Endothelial cell (in vitro differentiated cells): ENCODE measurements at regions not wholly inside any gene's neighbourhood (a gene's known extent, or its start where the extent isn't known, plus 50 kb on each side); places are given as distances from the start of the nearest gene placed in this dataset.

Experiments
- DNase-seq: peaks from one replicate; pipeline ENCODE4 v3.0.0; 2021; ENCODE audit warnings: low spot score
- H3K27ac Mint-ChIP-seq: one replicate; pipeline ENCODE4 v1.8.0; 2021; ENCODE audit warnings: mixed read lengths, inconsistent platforms; ENCODE audit not compliant: unreplicated experiment
- H3K27me3 Mint-ChIP-seq: one replicate; pipeline ENCODE4 v1.8.0; 2021; ENCODE audit warnings: mild to moderate bottlenecking, moderate library complexity, mixed read lengths, inconsistent platforms; ENCODE audit not compliant: unreplicated experiment
- H3K36me3 Mint-ChIP-seq: one replicate; pipeline ENCODE4 v1.8.0; 2021; ENCODE audit warnings: mild to moderate bottlenecking, low read depth, mixed read lengths, inconsistent platforms; ENCODE audit not compliant: unreplicated experiment
- H3K4me1 Mint-ChIP-seq: one replicate; pipeline ENCODE4 v1.8.0; 2021; ENCODE audit warnings: mild to moderate bottlenecking, mixed read lengths, inconsistent platforms; ENCODE audit not compliant: unreplicated experiment
- H3K4me3 Mint-ChIP-seq: one replicate; pipeline ENCODE4 v1.8.0; 2021; ENCODE audit warnings: mild to moderate bottlenecking, mixed read lengths, inconsistent platforms; ENCODE audit not compliant: unreplicated experiment
- H3K9me3 Mint-ChIP-seq: one replicate; pipeline ENCODE4 v1.8.0; 2021; ENCODE audit warnings: mixed read lengths, inconsistent platforms; ENCODE audit not compliant: unreplicated experiment
- TF ChIP-seq, protein P1 (sequence below): fragments of 200-600 bp; sonication (generic); IDR thresholded peaks from one replicate; pipeline ENCODE4 v1.5.0; 2021; ENCODE audit warnings: antibody characterized with exemption; ENCODE audit not compliant: unreplicated experiment

DNA sequence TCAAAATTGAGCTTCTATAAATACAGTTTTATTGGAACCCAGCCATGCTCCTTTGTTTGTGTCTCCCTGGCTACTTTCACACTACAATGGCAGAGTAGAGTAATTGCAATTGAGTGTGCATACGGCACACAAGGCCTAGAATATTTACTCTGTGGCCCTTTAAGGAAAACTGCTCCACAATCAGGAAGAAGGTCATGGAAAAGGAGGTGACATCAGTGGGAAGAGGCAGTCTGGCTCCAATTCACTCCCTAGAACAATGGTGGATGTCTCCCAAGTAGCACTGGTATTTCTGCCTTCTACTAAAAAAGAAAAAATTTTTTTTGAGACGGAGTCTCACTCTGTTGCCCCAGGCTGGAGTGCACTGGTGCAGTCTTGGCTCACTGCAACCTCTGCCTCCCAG lies 51.3 kb downstream of the KRTAP19-8 start:
- H3K4me1 Mint-ChIP-seq = no peaks in the 10 kb centered on the region
- H3K27ac Mint-ChIP-seq = no peak overlapping the region
- H3K4me3 Mint-ChIP-seq = no peak overlapping the region
- H3K27me3 Mint-ChIP-seq = no peaks in the 10 kb centered on the region
- no peak for DNase-seq
- TF ChIP-seq, protein P1, sequence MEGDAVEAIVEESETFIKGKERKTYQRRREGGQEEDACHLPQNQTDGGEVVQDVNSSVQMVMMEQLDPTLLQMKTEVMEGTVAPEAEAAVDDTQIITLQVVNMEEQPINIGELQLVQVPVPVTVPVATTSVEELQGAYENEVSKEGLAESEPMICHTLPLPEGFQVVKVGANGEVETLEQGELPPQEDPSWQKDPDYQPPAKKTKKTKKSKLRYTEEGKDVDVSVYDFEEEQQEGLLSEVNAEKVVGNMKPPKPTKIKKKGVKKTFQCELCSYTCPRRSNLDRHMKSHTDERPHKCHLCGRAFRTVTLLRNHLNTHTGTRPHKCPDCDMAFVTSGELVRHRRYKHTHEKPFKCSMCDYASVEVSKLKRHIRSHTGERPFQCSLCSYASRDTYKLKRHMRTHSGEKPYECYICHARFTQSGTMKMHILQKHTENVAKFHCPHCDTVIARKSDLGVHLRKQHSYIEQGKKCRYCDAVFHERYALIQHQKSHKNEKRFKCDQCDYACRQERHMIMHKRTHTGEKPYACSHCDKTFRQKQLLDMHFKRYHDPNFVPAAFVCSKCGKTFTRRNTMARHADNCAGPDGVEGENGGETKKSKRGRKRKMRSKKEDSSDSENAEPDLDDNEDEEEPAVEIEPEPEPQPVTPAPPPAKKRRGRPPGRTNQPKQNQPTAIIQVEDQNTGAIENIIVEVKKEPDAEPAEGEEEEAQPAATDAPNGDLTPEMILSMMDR = no peak
- no peaks in the 10 kb centered on the region for H3K36me3 Mint-ChIP-seq
- no peaks in the 10 kb centered on the region for H3K9me3 Mint-ChIP-seq

DNA sequence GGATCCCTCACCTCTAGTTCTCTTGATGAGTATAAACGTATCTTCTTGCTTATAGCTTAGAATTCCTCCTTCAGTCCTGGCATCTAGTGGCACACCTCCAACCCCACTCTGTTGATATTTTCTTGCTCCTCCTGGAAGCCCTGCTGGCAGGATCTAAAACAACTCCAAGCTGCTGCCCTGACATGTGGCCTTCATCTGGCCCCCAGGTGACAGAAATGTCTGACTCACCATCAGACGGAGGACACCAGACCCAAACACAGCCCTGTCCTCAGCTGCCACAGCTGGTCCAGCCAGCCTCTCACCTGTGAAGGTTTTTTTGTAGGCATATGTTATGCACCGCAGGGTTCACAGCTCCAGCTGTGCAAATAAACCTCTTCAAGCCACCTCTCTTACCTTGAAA lies 53.4 kb downstream of the KRTAP19-8 start:
- no peak for DNase-seq
- Mint-ChIP-seq H3K27ac (no peak overlapping the region), H3K27me3 (no peaks in the 10 kb centered on the region), H3K4me1 (no peaks in the 10 kb centered on the region), H3K4me3 (no peak overlapping the region), H3K36me3 (no peaks in the 10 kb centered on the region), H3K9me3 (no peaks in the 10 kb centered on the region)
- TF ChIP-seq, protein P1 = no peak

DNA sequence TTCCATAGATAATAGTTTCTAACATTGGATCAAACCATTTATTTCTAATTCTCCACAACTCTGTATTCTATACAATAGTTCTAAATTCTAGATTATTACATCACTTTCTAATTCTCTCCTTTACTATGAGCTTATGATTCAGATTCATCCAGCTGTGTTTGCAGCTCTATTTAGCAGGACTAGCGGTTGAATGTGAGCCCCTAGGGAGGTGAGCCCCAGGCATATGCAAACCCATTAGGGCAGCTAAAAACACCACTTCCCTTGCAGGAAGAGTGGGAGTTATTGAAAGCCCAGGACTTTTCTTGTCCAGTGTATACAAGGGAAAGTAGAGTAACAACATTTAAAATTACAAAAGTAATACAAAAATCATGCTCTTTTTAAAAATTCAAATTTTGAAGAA lies 56.9 kb downstream of the KRTAP19-8 start:
- H3K36me3 Mint-ChIP-seq = no peaks in the 10 kb centered on the region
- peaks cover 2% of the 10 kb centered on the region for H3K27me3 Mint-ChIP-seq
- TF ChIP-seq, protein P1 = no peak
- no peaks in the 10 kb centered on the region for H3K9me3 Mint-ChIP-seq
- no peak overlapping the region for H3K27ac Mint-ChIP-seq
- no peak overlapping the region for H3K4me3 Mint-ChIP-seq
- no peaks in the 10 kb centered on the region for H3K4me1 Mint-ChIP-seq
- DNase-seq = no peak

DNA sequence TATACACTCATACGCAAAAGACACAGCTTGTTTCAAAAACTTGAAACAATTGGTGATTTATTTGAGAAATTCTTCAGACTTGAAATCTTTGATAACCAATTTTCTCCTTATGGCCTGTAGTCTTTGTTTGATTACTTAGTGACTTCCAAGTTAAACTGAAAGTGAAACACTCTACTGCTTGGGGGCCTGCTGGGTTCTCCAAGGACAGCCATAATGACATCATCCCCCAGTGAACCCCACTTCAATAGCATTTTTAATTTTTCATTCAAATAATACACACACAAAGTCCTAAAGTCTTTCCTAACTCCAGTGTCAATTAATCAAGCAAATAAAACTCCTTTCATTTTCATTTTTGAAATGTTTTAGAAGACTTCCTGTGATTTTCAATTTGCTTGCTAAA lies 59.2 kb downstream of the KRTAP19-8 start:
- Mint-ChIP-seq H3K9me3 (no peaks in the 10 kb centered on the region), H3K4me3 (no peak overlapping the region), H3K4me1 (no peaks in the 10 kb centered on the region), H3K36me3 (no peaks in the 10 kb centered on the region), H3K27ac (no peak overlapping the region), H3K27me3 (peaks cover 3% of the 10 kb centered on the region)
- no peak for DNase-seq
- TF ChIP-seq, protein P1 = no peak

DNA sequence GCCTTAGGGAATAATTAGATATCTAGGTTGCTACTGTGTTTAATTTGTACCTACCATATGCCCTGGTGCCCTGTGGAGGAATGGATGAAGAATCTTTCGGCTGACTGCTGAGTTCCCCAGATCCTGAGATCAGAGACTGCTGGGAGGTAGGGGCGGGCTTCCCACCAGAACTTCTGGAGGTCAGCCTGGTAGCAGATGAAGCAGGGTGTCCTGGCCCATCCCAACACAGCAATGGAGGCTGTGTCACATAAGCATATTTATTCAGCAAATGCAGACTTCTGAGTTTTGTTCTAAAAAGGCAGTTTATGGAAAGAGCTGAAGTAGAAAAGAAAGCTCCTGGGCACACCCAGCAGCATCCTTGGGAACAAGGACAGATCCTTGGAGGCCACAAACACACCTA lies 74.0 kb downstream of the KRTAP19-8 start:
- no peaks in the 10 kb centered on the region for H3K4me1 Mint-ChIP-seq
- no peak overlapping the region for H3K4me3 Mint-ChIP-seq
- H3K27ac Mint-ChIP-seq = no peak overlapping the region
- DNase-seq = no peak
- no peaks in the 10 kb centered on the region for H3K27me3 Mint-ChIP-seq
- H3K36me3 Mint-ChIP-seq = no peaks in the 10 kb centered on the region
- TF ChIP-seq, protein P1 = no peak
- H3K9me3 Mint-ChIP-seq = no peaks in the 10 kb centered on the region
